Stimulated activated CD4-positive, alpha-beta T cell treated with anti-CD3 and anti-CD28 coated beads, TNF-alpha, amount 100 ng/mL, for 4 hours (primary cell): ENCODE measurements at regions not wholly inside any gene's neighbourhood (a gene's known extent, or its start where the extent isn't known, plus 50 kb on each side); places are given as distances from the start of the nearest gene placed in this dataset.
"Not testable (repeated sequence)": the region's sequence is repeated elsewhere in the genome, so short reads cannot be mapped to it uniquely, and the experiment has no call there.

Experiments used
- DNase-seq, 3 experiments: peaks; one replicate each; pipeline ENCODE4 v3.0.0-alpha.2; 2020; ENCODE audit warnings: low read depth in 3 of 3

- DNase-seq, result no peak
Measured at GRCh38 chr7:28328822-28329660, 83.3 kb upstream of the CREB5 start.

GRCh38 chr7:28329661-28330363 is 82.5 kb upstream of the CREB5 start:
- DNase-seq, result peak in 1 of 3 experiments; percentile 1

GRCh38 chr7:28330384-28331070 is 81.8 kb upstream of the CREB5 start:
- DNase-seq, result no peak

- no peak for DNase-seq
Measured at GRCh38 chr7:28332046-28332445, 80.3 kb upstream of the CREB5 start.

GRCh38 chr7:28333548-28333947 is 78.8 kb upstream of the CREB5 start:
- not testable (repeated sequence) for DNase-seq

- no peak for DNase-seq
Measured at GRCh38 chr7:28336806-28337205, 75.5 kb upstream of the CREB5 start.

- no peak for DNase-seq
Measured at GRCh38 chr7:28338041-28338440, 74.3 kb upstream of the CREB5 start.

GRCh38 chr7:28343462-28343861 is 68.9 kb upstream of the CREB5 start:
- no peak for DNase-seq

- no peak for DNase-seq
Measured at GRCh38 chr7:28346256-28346655, 66.1 kb upstream of the CREB5 start.

GRCh38 chr7:28346676-28347363 is 65.5 kb upstream of the CREB5 start:
- DNase-seq, result no peak

- DNase-seq, result no peak
Measured at GRCh38 chr7:28347475-28348318, 64.6 kb upstream of the CREB5 start.

- no peak for DNase-seq
Measured at GRCh38 chr7:28348636-28349035, 63.7 kb upstream of the CREB5 start.

GRCh38 chr7:28349637-28350036 is 62.7 kb upstream of the CREB5 start:
- no peak for DNase-seq

- DNase-seq, result no peak
Measured at GRCh38 chr7:28350662-28351061, 61.7 kb upstream of the CREB5 start.

- DNase-seq, result no peak
Measured at GRCh38 chr7:28351450-28351849, 60.9 kb upstream of the CREB5 start.

GRCh38 chr7:28354601-28355402 is 57.5 kb upstream of the CREB5 start:
- DNase-seq, result no peak

- DNase-seq, result no peak
Measured at GRCh38 chr7:28355635-28356319, 56.5 kb upstream of the CREB5 start.

GRCh38 chr7:28356619-28357018 is 55.7 kb upstream of the CREB5 start:
- no peak for DNase-seq

GRCh38 chr7:28358423-28358868 is 53.9 kb upstream of the CREB5 start:
- no peak for DNase-seq

GRCh38 chr7:28360739-28361138 is 51.6 kb upstream of the CREB5 start:
- DNase-seq, result no peak
